GM18861 (cell line): ENCODE measurements at regions not wholly inside any gene's neighbourhood (a gene's known extent, or its start where the extent isn't known, plus 50 kb on each side); places are given as distances from the start of the nearest gene placed in this dataset.

Experiments
- ATAC-seq: cut with Tn5 transposase; IDR thresholded peaks from one replicate; pipeline ENCODE4 v1.9.1; 2021; ENCODE audit not compliant: unreplicated experiment

DNA sequence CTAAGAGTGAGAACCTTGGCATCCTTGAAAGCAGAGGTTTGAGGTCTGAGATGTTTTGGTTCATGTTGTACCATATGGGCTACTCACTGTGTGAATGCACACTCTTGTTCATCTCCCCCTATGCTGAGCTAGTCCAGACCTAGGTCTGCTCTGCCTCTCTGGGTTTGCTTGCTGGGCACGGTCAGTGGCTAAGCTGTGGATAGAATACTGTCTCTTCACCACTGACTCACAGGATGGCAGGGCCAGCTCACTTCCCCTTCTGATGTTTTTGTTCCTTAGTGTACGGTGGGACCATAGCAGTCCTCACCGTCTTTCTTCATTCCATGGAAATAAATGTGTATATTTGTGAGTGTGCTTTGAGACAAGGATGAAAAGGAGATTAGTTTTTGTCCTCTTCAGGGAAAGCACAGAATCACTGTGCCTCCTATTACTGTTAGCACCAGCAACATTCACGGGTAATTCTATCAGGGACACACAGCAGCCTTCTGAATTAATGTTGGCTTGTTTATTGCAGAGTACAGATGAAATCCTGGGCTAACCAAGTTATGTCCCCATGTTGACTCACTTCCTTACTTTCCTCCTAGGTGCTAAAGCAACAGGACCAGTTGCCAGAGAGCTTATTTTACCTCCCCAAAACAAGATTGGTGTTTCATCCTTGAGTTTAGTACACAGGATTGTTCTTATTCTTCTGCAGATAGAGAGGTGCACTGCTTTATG is 56.9 kb upstream of the IVNS1ABP start:
- no peak for ATAC-seq

GRCh38 chr1:185369786-185370185 is 52.7 kb upstream of the IVNS1ABP start:
- no peak for ATAC-seq

- no peak for ATAC-seq
Measured at GRCh38 chr1:185368913-185369491, 52.0 kb upstream of the IVNS1ABP start.

DNA sequence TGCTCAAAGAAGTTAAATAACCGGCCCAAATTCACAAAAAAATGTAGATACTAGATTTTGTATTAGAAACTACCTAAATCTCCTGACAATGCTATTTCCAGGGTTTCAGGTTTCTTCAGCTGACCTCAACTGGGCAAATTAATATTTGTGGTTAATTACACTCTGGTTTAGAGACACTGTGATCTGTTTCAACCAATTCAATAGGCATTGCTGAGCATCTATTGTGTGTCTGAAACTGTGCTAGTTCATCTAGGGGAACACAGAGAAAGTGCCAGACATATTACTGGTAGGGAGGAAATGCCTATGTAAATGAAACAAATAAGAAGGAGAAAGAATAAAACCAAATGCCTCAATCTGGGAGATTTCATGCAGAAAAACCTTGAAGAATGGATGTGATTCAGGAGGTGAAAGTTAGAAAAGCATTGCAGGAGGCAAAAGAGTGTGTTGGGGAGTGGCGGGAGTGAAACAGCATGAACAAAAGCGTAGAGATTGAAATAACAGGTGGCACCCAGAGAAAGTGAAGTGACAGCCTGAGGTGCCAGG is 51.3 kb upstream of the IVNS1ABP start:
- ATAC-seq: no peak

- ATAC-seq: no peak
Measured at GRCh38 chr1:185367218-185367617, 50.2 kb upstream of the IVNS1ABP start.
